ENCODE measurements at regions not wholly inside any gene's neighbourhood (a gene's known extent, or its start where the extent isn't known, plus 50 kb on each side); places are given as distances from the start of the nearest gene placed in this dataset.

DNA sequence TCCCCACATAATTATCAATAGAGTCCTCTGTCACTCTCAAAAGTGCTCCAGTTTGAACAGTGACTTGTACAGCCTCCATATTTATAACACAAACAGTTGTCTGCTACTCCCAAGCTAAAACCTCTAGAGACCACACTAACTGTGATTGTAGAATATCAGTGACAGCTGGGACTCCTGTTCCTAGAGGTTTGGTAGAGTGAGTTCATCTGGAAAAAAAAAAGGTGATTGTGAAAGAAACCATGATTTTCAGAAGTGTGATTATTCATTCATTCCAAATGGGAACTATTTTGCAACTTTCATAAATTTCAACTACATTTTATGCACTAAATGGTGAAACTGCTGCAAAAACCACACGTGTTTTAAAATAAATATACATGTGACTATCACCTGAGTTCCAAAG, 128.0 kb upstream of the PLXNC1 start:
- intact Hi-C loops (cut with micrococcal nuclease) = no loop called here
- H3K9me3 Mint-ChIP-seq = peaks cover 56% of the 10 kb centered on the region
- peaks cover 8% of the 10 kb centered on the region for H3K36me3 Mint-ChIP-seq (ENCODE audit: low read depth)
- DNase-seq (ENCODE audit: low spot score) = no peak
- H3K27me3 Mint-ChIP-seq (ENCODE audit: low read depth) = no peaks in the 10 kb centered on the region
- H3K4me1 Mint-ChIP-seq (ENCODE audit: low read depth) = no peaks in the 10 kb centered on the region
- no peak overlapping the region for H3K4me3 Mint-ChIP-seq (ENCODE audit: low read depth)
- H3K27ac Mint-ChIP-seq = no peak overlapping the region

DNA sequence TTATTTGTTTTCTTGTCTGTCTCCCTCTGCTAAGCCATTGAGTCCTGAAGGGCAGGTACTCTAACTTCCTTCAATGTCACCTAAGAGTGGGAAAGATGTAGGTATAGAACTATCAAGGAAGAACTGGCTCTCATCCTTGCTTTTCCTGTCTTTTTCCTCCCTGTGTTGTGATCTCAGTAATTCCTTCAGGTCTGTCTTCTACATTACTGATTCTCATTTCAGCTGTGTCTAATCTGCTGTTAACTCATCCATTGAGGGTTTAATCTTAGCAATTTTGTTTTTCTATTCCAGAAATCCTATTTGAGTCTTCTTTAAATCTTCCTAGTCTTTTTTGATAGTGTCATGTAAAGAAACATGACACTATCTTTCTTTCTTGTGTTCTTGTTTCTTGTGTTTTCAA, 124.5 kb upstream of the PLXNC1 start:
- no peak overlapping the region for H3K4me3 Mint-ChIP-seq (ENCODE audit: low read depth)
- H3K4me1 Mint-ChIP-seq (ENCODE audit: low read depth) = no peaks in the 10 kb centered on the region
- no peak for DNase-seq (ENCODE audit: low spot score)
- H3K9me3 Mint-ChIP-seq = peaks cover 30% of the 10 kb centered on the region
- intact Hi-C loops (cut with micrococcal nuclease) = no loop called here
- no peaks in the 10 kb centered on the region for H3K36me3 Mint-ChIP-seq (ENCODE audit: low read depth)
- no peak overlapping the region for H3K27ac Mint-ChIP-seq
- no peaks in the 10 kb centered on the region for H3K27me3 Mint-ChIP-seq (ENCODE audit: low read depth)

DNA sequence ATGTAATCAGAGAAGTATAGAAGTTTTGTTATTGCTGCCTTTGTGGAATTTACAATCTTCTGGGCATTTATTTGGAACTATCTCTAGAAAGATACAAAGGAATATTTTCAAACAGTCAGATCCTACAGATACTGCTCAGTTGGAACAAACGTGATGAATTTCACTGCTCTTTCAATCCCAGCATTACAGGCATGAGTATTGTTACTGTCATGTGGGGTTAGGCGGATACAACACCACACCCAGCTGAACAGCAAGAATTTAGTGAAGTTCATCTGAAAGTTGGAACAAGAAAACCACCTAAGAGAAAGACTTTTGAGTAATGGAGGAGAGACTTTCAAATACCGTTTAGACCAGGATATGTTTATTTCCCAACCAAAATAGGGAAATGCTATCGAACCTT, 123.3 kb upstream of the PLXNC1 start:
- Mint-ChIP-seq H3K27me3 (ENCODE audit: low read depth) (no peaks in the 10 kb centered on the region), H3K4me1 (ENCODE audit: low read depth) (no peaks in the 10 kb centered on the region), H3K4me3 (ENCODE audit: low read depth) (no peak overlapping the region), H3K9me3 (peaks cover 28% of the 10 kb centered on the region), H3K27ac (no peak overlapping the region), H3K36me3 (ENCODE audit: low read depth) (no peaks in the 10 kb centered on the region)
- intact Hi-C loops (cut with micrococcal nuclease) = no loop called here
- no peak for DNase-seq (ENCODE audit: low spot score)

DNA sequence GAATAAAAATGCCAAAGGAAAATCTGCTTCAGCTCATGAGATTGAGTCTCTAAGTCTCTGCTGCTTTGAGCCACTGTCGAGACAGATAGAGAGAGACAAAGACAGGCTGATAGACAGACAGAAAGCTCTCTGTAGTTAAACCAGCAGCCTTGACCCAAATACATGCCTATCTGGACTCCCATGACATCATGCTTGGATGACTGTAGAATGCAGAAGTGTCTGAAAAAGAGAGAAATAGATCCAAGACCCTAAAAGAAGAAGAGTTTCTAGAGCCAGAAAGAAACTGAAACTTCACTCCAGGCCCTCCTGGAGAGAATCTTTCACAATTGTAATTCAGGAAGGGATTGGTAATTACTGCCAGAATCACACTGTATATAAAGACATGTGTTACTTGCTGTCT, 122.6 kb upstream of the PLXNC1 start:
- Mint-ChIP-seq H3K27me3 (ENCODE audit: low read depth) (no peaks in the 10 kb centered on the region), H3K4me3 (ENCODE audit: low read depth) (no peak overlapping the region), H3K36me3 (ENCODE audit: low read depth) (no peaks in the 10 kb centered on the region), H3K27ac (no peak overlapping the region), H3K4me1 (ENCODE audit: low read depth) (peaks cover 3% of the 10 kb centered on the region), H3K9me3 (peaks cover 28% of the 10 kb centered on the region)
- intact Hi-C loops (cut with micrococcal nuclease) = no loop called here
- no peak for DNase-seq (ENCODE audit: low spot score)

DNA sequence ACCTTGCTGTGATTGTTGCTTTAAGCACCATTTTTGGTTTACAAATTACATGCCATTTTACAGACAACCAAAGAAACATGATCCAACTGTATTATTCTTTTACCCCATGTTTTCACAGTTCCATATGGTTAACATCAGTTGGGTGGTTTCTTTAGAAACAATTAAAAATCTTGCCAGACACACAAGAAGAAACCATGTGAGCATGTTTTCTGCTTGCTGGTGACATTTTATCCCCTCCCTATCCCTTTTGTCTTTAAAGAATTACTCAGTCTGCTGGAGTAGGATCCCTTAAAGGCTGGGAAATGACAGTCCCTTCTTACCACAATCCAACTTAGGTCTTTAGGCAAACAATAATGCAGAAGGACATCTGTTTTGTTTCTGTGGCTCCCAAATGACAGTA, 121.8 kb upstream of the PLXNC1 start:
- intact Hi-C loops (cut with micrococcal nuclease) = no loop called here
- H3K36me3 Mint-ChIP-seq (ENCODE audit: low read depth) = no peaks in the 10 kb centered on the region
- DNase-seq (ENCODE audit: low spot score) = no peak

DNA sequence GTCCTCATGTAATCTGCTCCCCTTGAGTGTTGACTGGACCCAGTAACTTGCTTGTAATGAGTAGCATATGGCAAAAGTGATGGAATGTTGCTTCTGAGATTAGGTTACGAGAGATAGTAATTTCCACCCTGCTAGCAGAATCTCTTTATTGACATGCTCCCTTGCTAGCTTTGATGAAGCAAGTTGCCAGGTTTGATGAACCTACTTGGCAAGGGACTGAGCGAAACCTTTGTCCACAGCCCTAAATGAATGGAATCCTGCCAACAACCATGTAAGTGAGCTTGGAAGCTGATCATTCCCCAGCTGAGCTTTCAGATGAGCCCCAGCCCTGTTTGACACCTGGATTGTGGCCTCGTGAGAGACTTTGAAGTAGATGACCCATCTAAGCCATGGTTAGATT, 120.8 kb upstream of the PLXNC1 start:
- no peak for DNase-seq (ENCODE audit: low spot score)
- Mint-ChIP-seq H3K4me1 (ENCODE audit: low read depth) (peaks cover 9% of the 10 kb centered on the region), H3K4me3 (ENCODE audit: low read depth) (no peak overlapping the region), H3K9me3 (peaks cover 23% of the 10 kb centered on the region), H3K27ac (no peak overlapping the region), H3K36me3 (ENCODE audit: low read depth) (no peaks in the 10 kb centered on the region), H3K27me3 (ENCODE audit: low read depth) (no peaks in the 10 kb centered on the region)
- intact Hi-C loops (cut with micrococcal nuclease) = no loop called here

More for the DNA sequence above, 121.8 kb upstream of the PLXNC1 start:
- Mint-ChIP-seq H3K27ac (no peak overlapping the region), H3K4me1 (ENCODE audit: low read depth) (peaks cover 7% of the 10 kb centered on the region), H3K27me3 (ENCODE audit: low read depth) (no peaks in the 10 kb centered on the region), H3K4me3 (ENCODE audit: low read depth) (no peak overlapping the region), H3K9me3 (peaks cover 28% of the 10 kb centered on the region)

DNA sequence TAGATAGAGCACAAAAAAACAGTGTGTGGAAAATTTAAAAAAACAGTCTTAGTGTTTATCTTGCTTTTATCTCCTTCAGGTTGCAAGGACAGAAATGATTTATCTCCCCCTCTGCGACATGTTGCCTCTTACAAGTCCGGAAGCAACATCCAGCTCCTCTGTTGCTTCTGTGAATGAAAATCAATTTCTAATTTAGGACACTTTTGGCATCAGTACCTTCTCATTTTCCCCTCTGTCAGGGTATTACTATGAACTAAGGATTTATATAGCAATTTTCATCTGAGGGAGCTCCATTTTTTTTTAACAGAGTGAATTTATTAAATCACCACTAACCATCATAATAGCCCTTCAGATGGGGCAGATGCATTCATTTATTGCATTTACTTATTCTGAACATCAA, 116.6 kb upstream of the PLXNC1 start:
- Mint-ChIP-seq H3K9me3 (peaks cover 14% of the 10 kb centered on the region), H3K4me1 (ENCODE audit: low read depth) (peaks cover 16% of the 10 kb centered on the region), H3K36me3 (ENCODE audit: low read depth) (no peaks in the 10 kb centered on the region), H3K27me3 (ENCODE audit: low read depth) (no peaks in the 10 kb centered on the region), H3K4me3 (ENCODE audit: low read depth) (no peak overlapping the region), H3K27ac (no peak overlapping the region)
- no peak for DNase-seq (ENCODE audit: low spot score)
- intact Hi-C loops (cut with micrococcal nuclease) = no loop called here

DNA sequence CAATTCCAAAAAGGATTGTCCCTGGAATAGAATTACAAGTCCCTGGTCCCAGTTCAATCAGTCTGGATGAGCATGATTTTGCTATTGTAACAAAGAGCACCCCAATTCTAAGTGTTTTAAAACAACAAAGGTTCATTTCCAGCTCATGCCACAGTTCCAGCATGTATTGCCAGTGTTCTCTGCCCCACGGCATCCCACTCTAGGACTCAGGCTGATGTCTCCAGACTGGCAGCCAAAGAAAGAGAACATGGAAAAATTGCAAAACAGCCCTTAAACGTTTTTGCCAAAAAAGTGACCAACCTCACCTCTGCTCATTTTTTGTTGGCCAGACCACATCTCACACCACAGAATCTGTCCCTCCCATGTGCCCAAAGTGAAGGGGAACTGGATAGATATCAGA, 116.0 kb upstream of the PLXNC1 start:
- Mint-ChIP-seq H3K4me3 (ENCODE audit: low read depth) (no peak overlapping the region), H3K36me3 (ENCODE audit: low read depth) (no peaks in the 10 kb centered on the region), H3K4me1 (ENCODE audit: low read depth) (peaks cover 16% of the 10 kb centered on the region), H3K27ac (no peak overlapping the region), H3K27me3 (ENCODE audit: low read depth) (no peaks in the 10 kb centered on the region), H3K9me3 (peaks cover 14% of the 10 kb centered on the region)
- intact Hi-C loops (cut with micrococcal nuclease) = no loop called here
- DNase-seq (ENCODE audit: low spot score) = no peak

DNA sequence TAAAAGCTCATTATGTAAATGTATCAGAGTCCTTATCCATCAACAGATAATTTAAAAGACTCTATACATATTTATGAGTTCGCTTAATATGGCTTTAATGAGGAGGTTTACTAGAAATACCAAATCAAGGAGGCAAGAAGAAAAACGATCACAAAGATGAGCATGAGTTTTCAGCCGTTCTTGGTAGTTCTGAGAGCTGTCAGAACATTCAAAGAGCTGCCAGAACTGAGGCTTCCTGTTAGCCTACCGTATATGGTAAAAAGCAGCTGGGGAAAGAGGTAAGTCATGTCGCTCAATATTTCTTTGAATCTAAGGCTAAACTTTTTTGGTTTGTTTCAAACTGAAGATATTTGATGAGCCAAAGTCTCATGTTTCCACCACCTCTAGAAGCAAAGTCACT, 115.3 kb upstream of the PLXNC1 start:
- no peaks in the 10 kb centered on the region for H3K36me3 Mint-ChIP-seq (ENCODE audit: low read depth)
- no peaks in the 10 kb centered on the region for H3K27me3 Mint-ChIP-seq (ENCODE audit: low read depth)
- H3K4me3 Mint-ChIP-seq (ENCODE audit: low read depth) = no peak overlapping the region
- DNase-seq (ENCODE audit: low spot score) = no peak
- peaks cover 16% of the 10 kb centered on the region for H3K4me1 Mint-ChIP-seq (ENCODE audit: low read depth)
- peaks cover 14% of the 10 kb centered on the region for H3K9me3 Mint-ChIP-seq
- no peak overlapping the region for H3K27ac Mint-ChIP-seq
- intact Hi-C loops (cut with micrococcal nuclease) = no loop called here

DNA sequence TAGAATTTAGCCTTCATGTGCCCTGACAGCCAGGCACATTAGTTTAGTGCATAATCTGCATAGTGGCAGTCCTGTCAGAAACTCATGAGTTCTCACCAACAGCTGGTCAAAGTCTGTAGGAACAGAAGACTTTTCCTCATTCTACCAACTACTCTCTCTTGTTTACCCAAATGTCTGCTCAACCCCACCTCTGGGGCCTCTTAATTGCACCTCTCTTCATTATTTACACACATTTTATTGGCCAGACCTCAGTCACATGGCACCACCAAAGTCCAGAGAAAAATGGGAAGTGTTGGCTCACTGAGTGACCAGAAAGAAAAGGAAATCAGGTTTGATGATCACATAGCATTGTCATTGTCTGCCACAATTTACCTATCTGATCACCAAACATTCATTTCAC, 114.6 kb upstream of the PLXNC1 start:
- no peaks in the 10 kb centered on the region for H3K27me3 Mint-ChIP-seq (ENCODE audit: low read depth)
- H3K27ac Mint-ChIP-seq = no peak overlapping the region
- no peak overlapping the region for H3K4me3 Mint-ChIP-seq (ENCODE audit: low read depth)
- H3K36me3 Mint-ChIP-seq (ENCODE audit: low read depth) = no peaks in the 10 kb centered on the region
- peaks cover 15% of the 10 kb centered on the region for H3K9me3 Mint-ChIP-seq
- peaks cover 16% of the 10 kb centered on the region for H3K4me1 Mint-ChIP-seq (ENCODE audit: low read depth)
- intact Hi-C loops (cut with micrococcal nuclease) = no loop called here
- DNase-seq (ENCODE audit: low spot score) = no peak

DNA sequence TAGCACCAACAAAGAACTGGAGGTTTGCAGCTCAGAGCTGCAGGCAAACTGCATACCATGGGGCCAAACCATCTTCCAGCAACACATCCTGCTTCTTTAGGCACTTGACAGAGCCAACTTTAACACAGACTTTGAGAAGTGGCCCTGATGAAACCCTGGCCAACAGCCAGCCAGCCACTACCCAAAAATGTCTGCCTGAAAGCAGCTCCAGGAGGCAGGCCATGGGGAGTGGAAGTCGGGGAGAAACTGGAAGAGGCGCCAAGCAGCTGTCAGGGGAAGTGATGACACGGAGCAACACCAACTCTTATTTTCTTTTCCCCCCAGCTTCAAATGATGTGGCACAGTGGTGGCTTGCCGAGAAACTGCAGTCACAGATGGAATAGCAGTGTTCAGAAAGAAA, 110.9 kb upstream of the PLXNC1 start:
- Mint-ChIP-seq H3K4me3 (ENCODE audit: low read depth) (no peak overlapping the region), H3K36me3 (ENCODE audit: low read depth) (no peaks in the 10 kb centered on the region), H3K4me1 (ENCODE audit: low read depth) (peaks cover 8% of the 10 kb centered on the region), H3K27ac (no peak overlapping the region), H3K27me3 (ENCODE audit: low read depth) (no peaks in the 10 kb centered on the region), H3K9me3 (peaks cover 25% of the 10 kb centered on the region)
- intact Hi-C loops (cut with micrococcal nuclease) = no loop called here
- no peak for DNase-seq (ENCODE audit: low spot score)

DNA sequence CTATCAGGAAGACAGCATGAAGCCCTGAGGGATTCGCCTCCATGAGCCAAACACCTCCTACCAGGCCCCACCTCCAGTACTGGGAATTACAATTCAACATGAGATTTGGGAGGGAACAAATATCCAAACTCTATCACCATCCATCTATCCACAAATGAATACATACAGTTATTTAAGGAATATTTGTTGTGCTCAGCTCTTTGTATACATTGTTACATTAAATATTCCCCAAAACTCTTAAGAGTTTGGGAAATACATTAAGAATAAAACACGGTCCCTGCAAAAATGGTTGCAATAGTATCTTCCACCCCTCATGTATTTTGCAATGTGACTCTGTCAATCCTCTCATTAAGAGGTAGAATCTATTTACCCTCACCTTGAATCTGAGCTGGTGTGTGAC, 109.8 kb upstream of the PLXNC1 start:
- no peak for DNase-seq (ENCODE audit: low spot score)
- Mint-ChIP-seq H3K4me3 (ENCODE audit: low read depth) (no peak overlapping the region), H3K9me3 (peaks cover 25% of the 10 kb centered on the region), H3K27me3 (ENCODE audit: low read depth) (no peaks in the 10 kb centered on the region), H3K27ac (no peak overlapping the region), H3K36me3 (ENCODE audit: low read depth) (no peaks in the 10 kb centered on the region), H3K4me1 (ENCODE audit: low read depth) (no peaks in the 10 kb centered on the region)
- intact Hi-C loops (cut with micrococcal nuclease) = no loop called here

DNA sequence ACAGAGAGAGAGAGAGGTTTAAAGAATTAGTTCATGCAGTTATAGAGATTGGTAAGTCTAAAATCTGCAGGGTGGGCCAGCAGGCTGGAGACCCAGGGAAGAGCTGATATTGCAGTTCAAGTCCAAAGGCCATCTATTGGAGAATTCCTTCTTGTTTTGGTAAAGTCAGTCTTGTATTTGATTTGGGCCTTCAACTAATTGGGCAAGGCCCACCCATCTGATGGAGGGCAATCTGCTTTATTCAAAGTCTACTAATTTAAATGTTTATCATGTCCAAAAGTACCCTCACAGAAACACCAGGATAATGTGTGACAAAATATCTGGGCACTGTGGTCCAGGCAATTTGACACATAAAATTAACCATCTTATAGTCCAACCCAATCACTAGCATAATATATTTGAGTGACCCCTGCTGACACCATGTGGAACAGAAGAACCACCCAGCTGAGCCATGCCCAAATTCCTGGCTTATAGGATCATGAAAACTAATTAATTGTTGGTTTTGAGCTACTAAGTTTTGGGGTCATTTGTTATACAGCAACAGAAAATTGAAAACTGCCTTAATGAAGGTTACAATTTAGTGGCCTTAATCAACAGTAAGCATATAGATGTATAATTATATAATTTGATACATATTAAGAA, 109.1 kb upstream of the PLXNC1 start:
- DNase-seq (ENCODE audit: low spot score) = no peak
- Mint-ChIP-seq H3K4me3 (ENCODE audit: low read depth) (no peak overlapping the region), H3K4me1 (ENCODE audit: low read depth) (no peaks in the 10 kb centered on the region), H3K36me3 (ENCODE audit: low read depth) (no peaks in the 10 kb centered on the region), H3K9me3 (peaks cover 20% of the 10 kb centered on the region), H3K27me3 (ENCODE audit: low read depth) (no peaks in the 10 kb centered on the region), H3K27ac (no peak overlapping the region)
- intact Hi-C loops (cut with micrococcal nuclease) = no loop called here

DNA sequence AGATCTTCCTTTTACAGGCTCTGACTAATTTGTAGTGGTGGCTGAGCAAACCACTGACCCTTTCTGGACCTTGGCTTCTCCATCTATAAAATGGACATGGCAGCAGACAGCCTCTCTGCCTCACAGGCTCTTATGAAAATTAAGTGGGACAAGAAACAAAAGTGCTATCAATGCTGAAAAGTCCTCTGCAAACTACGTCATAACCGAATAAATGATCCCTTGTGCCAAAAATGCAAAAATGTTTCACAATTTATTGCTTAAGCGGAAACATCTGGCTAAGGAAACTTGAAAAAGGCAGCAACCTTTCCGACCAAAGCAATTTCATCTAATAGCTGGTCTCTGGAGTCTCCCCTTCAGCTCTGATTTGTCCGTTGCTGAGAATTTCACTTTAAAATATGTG, 108.5 kb upstream of the PLXNC1 start:
- no peaks in the 10 kb centered on the region for H3K36me3 Mint-ChIP-seq (ENCODE audit: low read depth)
- no peak overlapping the region for H3K4me3 Mint-ChIP-seq (ENCODE audit: low read depth)
- H3K27me3 Mint-ChIP-seq (ENCODE audit: low read depth) = no peaks in the 10 kb centered on the region
- no peak for DNase-seq (ENCODE audit: low spot score)
- no peak overlapping the region for H3K27ac Mint-ChIP-seq
- H3K9me3 Mint-ChIP-seq = peaks cover 14% of the 10 kb centered on the region
- H3K4me1 Mint-ChIP-seq (ENCODE audit: low read depth) = no peaks in the 10 kb centered on the region
- intact Hi-C loops (cut with micrococcal nuclease) = no loop called here
